ENCODE measurements at regions not wholly inside any gene's neighbourhood (a gene's known extent, or its start where the extent isn't known, plus 50 kb on each side); places are given as distances from the start of the nearest gene placed in this dataset.
"Not testable (repeated sequence)": the region's sequence is repeated elsewhere in the genome, so short reads cannot be mapped to it uniquely, and the experiment has no call there.

- DNase-seq, result no peak
Measured at GRCh38 chr21:28877318-28877884, 115.3 kb downstream of the LTN1 start.

- no peak for DNase-seq
Measured at GRCh38 chr21:28875078-28875477, 117.6 kb downstream of the LTN1 start.

GRCh38 chr21:28872218-28872617 lies 120.5 kb downstream of the LTN1 start:
- DNase-seq, result no peak

- no peak for DNase-seq
Measured at GRCh38 chr21:28871388-28872010, 121.2 kb downstream of the LTN1 start.

- DNase-seq, result no peak
Measured at GRCh38 chr21:28867401-28867800, 125.3 kb downstream of the LTN1 start.

GRCh38 chr21:28865488-28866186 lies 127.0 kb downstream of the LTN1 start:
- no peak for DNase-seq

- no peak for DNase-seq
Measured at GRCh38 chr21:28858424-28858823, 134.3 kb downstream of the LTN1 start.

- DNase-seq, result no peak
Measured at GRCh38 chr21:28857752-28858151, 134.9 kb downstream of the LTN1 start.

GRCh38 chr21:28856588-28857250 lies 136.0 kb downstream of the LTN1 start:
- DNase-seq, result no peak

GRCh38 chr21:28852706-28853105 lies 140.0 kb downstream of the LTN1 start:
- no peak for DNase-seq

GRCh38 chr21:28851645-28852044 lies 141.0 kb downstream of the LTN1 start:
- DNase-seq, result no peak

GRCh38 chr21:28839237-28839636 lies 153.4 kb downstream of the LTN1 start:
- DNase-seq, result not testable (repeated sequence)

GRCh38 chr21:28837426-28837825 lies 155.3 kb downstream of the LTN1 start:
- not testable (repeated sequence) for DNase-seq

GRCh38 chr21:28836588-28836987 lies 156.1 kb downstream of the LTN1 start:
- not testable (repeated sequence) for DNase-seq

GRCh38 chr21:28834335-28835238 lies 158.1 kb downstream of the LTN1 start:
- DNase-seq, result no peak

GRCh38 chr21:28833609-28834008 lies 159.1 kb downstream of the LTN1 start:
- DNase-seq, result no peak

GRCh38 chr21:28833182-28833581 lies 159.5 kb downstream of the LTN1 start:
- no peak for DNase-seq

GRCh38 chr21:28832715-28833061 lies 160.0 kb downstream of the LTN1 start:
- DNase-seq, result no peak

GRCh38 chr21:28832013-28832714 lies 160.5 kb downstream of the LTN1 start:
- no peak for DNase-seq

GRCh38 chr21:28828981-28829380 lies 163.7 kb downstream of the LTN1 start:
- DNase-seq, result no peak

GRCh38 chr21:28828021-28828420 lies 164.7 kb downstream of the LTN1 start:
- DNase-seq, result no peak

GRCh38 chr21:28827422-28827821 lies 165.3 kb downstream of the LTN1 start:
- no peak for DNase-seq

Data from NCI-H2107 (cell line).